SJCRH30 (cell line): ENCODE measurements at regions not wholly inside any gene's neighbourhood (a gene's known extent, or its start where the extent isn't known, plus 50 kb on each side); places are given as distances from the start of the nearest gene placed in this dataset.
A peak's percentile ranks its signal among the peaks of the same experiment; 100 is the strongest.
"Not testable (repeated sequence)": the region's sequence is repeated elsewhere in the genome, so short reads cannot be mapped to it uniquely, and the experiment has no call there.

Experiments
- DNase-seq, 2 experiments: peaks; one replicate each; pipeline ENCODE4 v3.0.0-alpha.2; 2015 to 2020
- H3K27ac ChIP-seq: fragments of 250-450 bp; sonication (Bioruptor Pico); 2 replicates; pipeline ENCODE4 v1.5.1; 2020; ENCODE audit warnings: mild to moderate bottlenecking, moderate library complexity
- H3K27me3 ChIP-seq: fragments of 250-450 bp; sonication (Bioruptor Pico); 2 replicates; pipeline ENCODE4 v1.5.1; 2020; ENCODE audit warnings: mild to moderate bottlenecking, moderate library complexity
- H3K36me3 ChIP-seq: fragments of 250-450 bp; sonication (Bioruptor Pico); 2 replicates; pipeline ENCODE4 v1.5.1; 2020; ENCODE audit warnings: mild to moderate bottlenecking, moderate library complexity
- H3K4me1 ChIP-seq: fragments of 250-450 bp; sonication (Bioruptor Pico); 2 replicates; pipeline ENCODE4 v1.5.1; 2020; ENCODE audit warnings: mild to moderate bottlenecking, moderate library complexity
- H3K4me3 ChIP-seq: fragments of 250-450 bp; sonication (Bioruptor Pico); 2 replicates; pipeline ENCODE4 v1.5.1; 2020; ENCODE audit warnings: mild to moderate bottlenecking, moderate library complexity
- H3K9me3 ChIP-seq: fragments of 250-450 bp; sonication (Bioruptor Pico); replicated peaks from 2 replicates; pipeline ENCODE4 v1.5.1; 2020; ENCODE audit warnings: mild to moderate bottlenecking, moderate library complexity

GRCh38 chr13:22789916-22790315 is 390.9 kb upstream of the SGCG start:
- Histone ChIP-seq H3K36me3 (no peaks in the 10 kb centered on the region), H3K4me3 (no peak overlapping the region)
- no peak for DNase-seq

GRCh38 chr13:22793598-22794134 is 387.1 kb upstream of the SGCG start:
- H3K27ac ChIP-seq, result no peak overlapping the region
- no peak overlapping the region for H3K4me3 ChIP-seq
- no peaks in the 10 kb centered on the region for H3K4me1 ChIP-seq
- H3K9me3 ChIP-seq, result no peaks in the 10 kb centered on the region
- H3K36me3 ChIP-seq, result no peaks in the 10 kb centered on the region
- H3K27me3 ChIP-seq, result no peaks in the 10 kb centered on the region
- peak in 1 of 2 experiments; percentile 10 for DNase-seq

More at GRCh38 chr13:22789916-22790315, 390.9 kb upstream of the SGCG start:
- Histone ChIP-seq H3K4me1 (no peaks in the 10 kb centered on the region), H3K9me3 (no peaks in the 10 kb centered on the region), H3K27ac (no peak overlapping the region), H3K27me3 (no peaks in the 10 kb centered on the region)

- DNase-seq, result no peak
- no peaks in the 10 kb centered on the region for H3K36me3 ChIP-seq
- H3K27ac ChIP-seq, result no peak overlapping the region
- H3K4me3 ChIP-seq, result no peak overlapping the region
- H3K27me3 ChIP-seq, result no peaks in the 10 kb centered on the region
- H3K9me3 ChIP-seq, result no peaks in the 10 kb centered on the region
- H3K4me1 ChIP-seq, result no peaks in the 10 kb centered on the region
Observed at GRCh38 chr13:22800526-22801401, 380.0 kb upstream of the SGCG start.

GRCh38 chr13:22801402-22802003 is 379.3 kb upstream of the SGCG start:
- Histone ChIP-seq H3K4me1 (no peaks in the 10 kb centered on the region), H3K36me3 (no peaks in the 10 kb centered on the region), H3K27ac (no peak overlapping the region), H3K9me3 (no peaks in the 10 kb centered on the region), H3K27me3 (no peaks in the 10 kb centered on the region), H3K4me3 (no peak overlapping the region)
- DNase-seq, result peak in 1 of 2 experiments; percentile 21

GRCh38 chr13:22812793-22813192 is 368.0 kb upstream of the SGCG start:
- peaks cover 3% of the 10 kb centered on the region; the same call in 1 of the 2 replicates for H3K27me3 ChIP-seq
- no peaks in the 10 kb centered on the region for H3K9me3 ChIP-seq
- H3K4me3 ChIP-seq, result no peak overlapping the region
- no peak overlapping the region for H3K27ac ChIP-seq
- no peaks in the 10 kb centered on the region for H3K36me3 ChIP-seq
- DNase-seq, result no peak
- no peaks in the 10 kb centered on the region for H3K4me1 ChIP-seq

GRCh38 chr13:22813531-22814377 is 367.0 kb upstream of the SGCG start:
- not testable (repeated sequence) for H3K9me3 ChIP-seq, H3K36me3 ChIP-seq, H3K27me3 ChIP-seq, H3K4me1 ChIP-seq, DNase-seq, H3K27ac ChIP-seq, H3K4me3 ChIP-seq

- not testable (repeated sequence) for H3K4me1 ChIP-seq, H3K9me3 ChIP-seq, H3K27me3 ChIP-seq, H3K36me3 ChIP-seq, DNase-seq, H3K27ac ChIP-seq, H3K4me3 ChIP-seq
Observed at GRCh38 chr13:22814433-22814832, 366.3 kb upstream of the SGCG start.

GRCh38 chr13:22821589-22821988 is 359.2 kb upstream of the SGCG start:
- DNase-seq, result no peak
- Histone ChIP-seq H3K4me3 (no peak overlapping the region), H3K4me1 (no peaks in the 10 kb centered on the region), H3K36me3 (no peaks in the 10 kb centered on the region), H3K27ac (no peak overlapping the region), H3K27me3 (no peaks in the 10 kb centered on the region), H3K9me3 (no peaks in the 10 kb centered on the region; the same call in 1 of the 2 replicates)

GRCh38 chr13:22825186-22825585 is 355.6 kb upstream of the SGCG start:
- no peaks in the 10 kb centered on the region for H3K4me1 ChIP-seq
- no peaks in the 10 kb centered on the region; the same call in 1 of the 2 replicates for H3K9me3 ChIP-seq
- no peak overlapping the region for H3K4me3 ChIP-seq
- H3K27me3 ChIP-seq, result no peaks in the 10 kb centered on the region
- no peak for DNase-seq
- no peak overlapping the region for H3K27ac ChIP-seq
- H3K36me3 ChIP-seq, result no peaks in the 10 kb centered on the region

- DNase-seq, result no peak
- Histone ChIP-seq H3K27ac (no peak overlapping the region), H3K36me3 (no peaks in the 10 kb centered on the region), H3K4me1 (no peaks in the 10 kb centered on the region), H3K4me3 (no peak overlapping the region), H3K27me3 (no peaks in the 10 kb centered on the region), H3K9me3 (no peaks in the 10 kb centered on the region; the same call in 1 of the 2 replicates)
Observed at GRCh38 chr13:22828081-22828480, 352.7 kb upstream of the SGCG start.

GRCh38 chr13:22836475-22836874 is 344.3 kb upstream of the SGCG start:
- H3K27ac ChIP-seq, result no peak overlapping the region
- H3K36me3 ChIP-seq, result no peaks in the 10 kb centered on the region
- no peaks in the 10 kb centered on the region for H3K27me3 ChIP-seq
- DNase-seq, result no peak
- no peak overlapping the region for H3K4me3 ChIP-seq
- no peaks in the 10 kb centered on the region for H3K9me3 ChIP-seq
- H3K4me1 ChIP-seq, result no peaks in the 10 kb centered on the region

- no peak for DNase-seq
- Histone ChIP-seq H3K27ac (no peak overlapping the region), H3K36me3 (no peaks in the 10 kb centered on the region), H3K4me1 (no peaks in the 10 kb centered on the region), H3K27me3 (no peaks in the 10 kb centered on the region), H3K4me3 (no peak overlapping the region), H3K9me3 (no peaks in the 10 kb centered on the region)
Observed at GRCh38 chr13:22837980-22838647, 342.7 kb upstream of the SGCG start.

- Histone ChIP-seq H3K36me3 (no peaks in the 10 kb centered on the region), H3K4me1 (no peaks in the 10 kb centered on the region), H3K4me3 (no peak overlapping the region), H3K9me3 (no peaks in the 10 kb centered on the region), H3K27me3 (no peaks in the 10 kb centered on the region), H3K27ac (no peak overlapping the region)
- DNase-seq, result no peak
Observed at GRCh38 chr13:22839603-22840530, 340.9 kb upstream of the SGCG start.
